ENCODE measurements at regions not wholly inside any gene's neighbourhood (a gene's known extent, or its start where the extent isn't known, plus 50 kb on each side); places are given as distances from the start of the nearest gene placed in this dataset.

GRCh38 chr2:109053716-109054115 lies 64.7 kb upstream of the EDAR start (continued):
- TF ChIP-seq BCL6B (tag by site-specific recombination; IDR thresholded peaks at IDR 0.05), result no peak
- TF ChIP-seq ZNF654 (tag by site-specific recombination; IDR thresholded peaks at IDR 0.05; ENCODE audit: low read depth), result no peak
- TF ChIP-seq ZNF155 (tag by site-specific recombination; IDR thresholded peaks at IDR 0.05), result no peak
- TF ChIP-seq ZNF561 (tag by site-specific recombination; IDR thresholded peaks at IDR 0.05; ENCODE audit: borderline replicate concordance), result no peak
- TF ChIP-seq ZNF114 (tag by site-specific recombination; IDR thresholded peaks at IDR 0.05), result no peak

DNA sequence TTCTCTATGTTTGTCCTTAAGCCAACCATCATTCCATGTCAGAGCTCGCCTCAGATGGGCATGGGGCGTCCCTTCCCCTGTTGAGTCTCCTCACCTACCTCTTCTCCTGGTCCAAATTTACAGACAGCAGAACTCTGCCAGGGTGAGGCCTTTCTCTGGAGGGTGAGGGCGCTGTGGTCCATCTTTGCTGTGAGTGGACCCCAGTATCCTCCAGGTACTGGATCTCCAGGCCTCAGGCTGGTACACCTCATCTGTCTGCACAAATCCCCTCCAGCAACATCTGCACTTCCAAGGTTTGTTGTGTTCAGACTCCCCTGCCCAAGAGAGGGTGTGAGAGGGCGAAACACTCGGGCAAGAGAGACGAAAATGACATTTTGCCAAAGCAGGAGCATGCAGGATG lies 63.9 kb upstream of the EDAR start:
- H3K36me3 ChIP-seq (ENCODE audit: control insufficient read depth in 2 of 2, insufficient read depth in 1 of 2, low read length in 2 of 2), result no peaks in the 10 kb centered on the region
- ChIA-PET CTCF (no interaction called here), POLR2A (no interaction called here)
- no peak overlapping the region for H3K4me3 ChIP-seq (ENCODE audit: low read depth, low read length)
- H3K9me3 ChIP-seq (ENCODE audit: control insufficient read depth, insufficient read depth, low read depth, low read length), result no peaks in the 10 kb centered on the region
- no peak overlapping the region for H3K27ac ChIP-seq (ENCODE audit: extremely low read depth, low read depth, low read length)
- peaks cover 15% of the 10 kb centered on the region for H3K4me1 ChIP-seq (ENCODE audit: control insufficient read depth, insufficient read depth, low read length)
- TF ChIP-seq ZNF530 (tag by site-specific recombination; IDR thresholded peaks at IDR 0.05; ENCODE audit: low read depth), result no peak
- TF ChIP-seq ZNF639 (tag by site-specific recombination; IDR thresholded peaks at IDR 0.05), result no peak
- TF ChIP-seq ZNF610 (tag by site-specific recombination; IDR thresholded peaks at IDR 0.05; ENCODE audit: borderline replicate concordance), result no peak
- TF ChIP-seq ZBTB49 (tag by site-specific recombination; IDR thresholded peaks at IDR 0.05; ENCODE audit: low read depth), result no peak
- no peak for TF ChIP-seq SP2 (tag by site-specific recombination; IDR thresholded peaks at IDR 0.05)
- TF ChIP-seq RBAK (tag by site-specific recombination; IDR thresholded peaks at IDR 0.05), result no peak
- no peak for TF ChIP-seq ZFP41 (tag by site-specific recombination; IDR thresholded peaks at IDR 0.05; ENCODE audit: borderline replicate concordance)
- TF ChIP-seq KLF9 (tag by site-specific recombination; IDR thresholded peaks at IDR 0.05; ENCODE audit: low read depth), result no peak
- TF ChIP-seq, protein P1, sequence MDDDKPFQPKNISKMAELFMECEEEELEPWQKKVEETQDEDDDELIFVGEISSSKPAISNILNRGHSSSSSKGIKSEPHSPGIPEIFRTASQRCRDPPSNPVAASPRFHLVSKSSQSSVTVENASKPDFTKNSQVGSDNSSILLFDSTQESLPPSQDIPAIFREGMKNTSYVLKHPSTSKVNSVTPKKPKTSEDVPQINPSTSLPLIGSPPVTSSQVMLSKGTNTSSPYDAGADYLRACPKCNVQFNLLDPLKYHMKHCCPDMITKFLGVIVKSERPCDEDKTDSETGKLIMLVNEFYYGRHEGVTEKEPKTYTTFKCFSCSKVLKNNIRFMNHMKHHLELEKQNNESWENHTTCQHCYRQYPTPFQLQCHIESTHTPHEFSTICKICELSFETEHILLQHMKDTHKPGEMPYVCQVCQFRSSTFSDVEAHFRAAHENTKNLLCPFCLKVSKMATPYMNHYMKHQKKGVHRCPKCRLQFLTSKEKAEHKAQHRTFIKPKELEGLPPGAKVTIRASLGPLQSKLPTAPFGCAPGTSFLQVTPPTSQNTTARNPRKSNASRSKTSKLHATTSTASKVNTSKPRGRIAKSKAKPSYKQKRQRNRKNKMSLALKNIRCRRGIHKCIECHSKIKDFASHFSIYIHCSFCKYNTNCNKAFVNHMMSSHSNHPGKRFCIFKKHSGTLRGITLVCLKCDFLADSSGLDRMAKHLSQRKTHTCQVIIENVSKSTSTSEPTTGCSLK (tag by site-specific recombination; IDR thresholded peaks at IDR 0.05), result no peak
- TF ChIP-seq, protein P2, sequence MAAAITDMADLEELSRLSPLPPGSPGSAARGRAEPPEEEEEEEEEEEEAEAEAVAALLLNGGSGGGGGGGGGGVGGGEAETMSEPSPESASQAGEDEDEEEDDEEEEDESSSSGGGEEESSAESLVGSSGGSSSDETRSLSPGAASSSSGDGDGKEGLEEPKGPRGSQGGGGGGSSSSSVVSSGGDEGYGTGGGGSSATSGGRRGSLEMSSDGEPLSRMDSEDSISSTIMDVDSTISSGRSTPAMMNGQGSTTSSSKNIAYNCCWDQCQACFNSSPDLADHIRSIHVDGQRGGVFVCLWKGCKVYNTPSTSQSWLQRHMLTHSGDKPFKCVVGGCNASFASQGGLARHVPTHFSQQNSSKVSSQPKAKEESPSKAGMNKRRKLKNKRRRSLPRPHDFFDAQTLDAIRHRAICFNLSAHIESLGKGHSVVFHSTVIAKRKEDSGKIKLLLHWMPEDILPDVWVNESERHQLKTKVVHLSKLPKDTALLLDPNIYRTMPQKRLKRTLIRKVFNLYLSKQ (tag by site-specific recombination; IDR thresholded peaks at IDR 0.05; ENCODE audit: borderline replicate concordance), result no peak
- no peak for TF ChIP-seq ZNF777 (tag by site-specific recombination; IDR thresholded peaks at IDR 0.05; ENCODE audit: borderline replicate concordance)
- no peak for TF ChIP-seq ZNF558 (tag by site-specific recombination; IDR thresholded peaks at IDR 0.05)
- no peak for TF ChIP-seq ZNF184 (tag by site-specific recombination; IDR thresholded peaks at IDR 0.05)
- TF ChIP-seq, protein P3, sequence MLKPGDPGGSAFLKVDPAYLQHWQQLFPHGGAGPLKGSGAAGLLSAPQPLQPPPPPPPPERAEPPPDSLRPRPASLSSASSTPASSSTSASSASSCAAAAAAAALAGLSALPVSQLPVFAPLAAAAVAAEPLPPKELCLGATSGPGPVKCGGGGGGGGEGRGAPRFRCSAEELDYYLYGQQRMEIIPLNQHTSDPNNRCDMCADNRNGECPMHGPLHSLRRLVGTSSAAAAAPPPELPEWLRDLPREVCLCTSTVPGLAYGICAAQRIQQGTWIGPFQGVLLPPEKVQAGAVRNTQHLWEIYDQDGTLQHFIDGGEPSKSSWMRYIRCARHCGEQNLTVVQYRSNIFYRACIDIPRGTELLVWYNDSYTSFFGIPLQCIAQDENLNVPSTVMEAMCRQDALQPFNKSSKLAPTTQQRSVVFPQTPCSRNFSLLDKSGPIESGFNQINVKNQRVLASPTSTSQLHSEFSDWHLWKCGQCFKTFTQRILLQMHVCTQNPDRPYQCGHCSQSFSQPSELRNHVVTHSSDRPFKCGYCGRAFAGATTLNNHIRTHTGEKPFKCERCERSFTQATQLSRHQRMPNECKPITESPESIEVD (tag by site-specific recombination; IDR thresholded peaks at IDR 0.05), result no peak
- TF ChIP-seq ZBTB8A (tag by site-specific recombination; IDR thresholded peaks at IDR 0.05), result no peak
- no peak for TF ChIP-seq BCL11A (tag by site-specific recombination; IDR thresholded peaks at IDR 0.05; ENCODE audit: low read depth)
- no peak for TF ChIP-seq ZNF121 (tag by site-specific recombination; IDR thresholded peaks at IDR 0.05)
